HepG2 (cell line): ENCODE measurements at regions not wholly inside any gene's neighbourhood (a gene's known extent, or its start where the extent isn't known, plus 50 kb on each side); places are given as distances from the start of the nearest gene placed in this dataset.

ENCODE experiments used
- EP300 ChIP-seq, 3 experiments: sonication (generic) in 1 of 3; formaldehyde crosslinking in 1 of 3; IDR thresholded peaks; 2 replicates each; pipeline versions ENCODE4 v1.5.1 to v1.6.1; 2011 to 2020; ENCODE audit warnings: low read depth in 2 of 3, low read length in 2 of 3, borderline replicate concordance in 1 of 3, improper control_type of control experiment in 1 of 3, mild to moderate bottlenecking in 1 of 3, missing genetic modification reagents in 1 of 3, moderate library complexity in 1 of 3
- NKX3-1 ChIP-seq: sonication (generic); formaldehyde crosslinking; IDR thresholded peaks from 2 replicates; pipeline ENCODE4 v1.5.0; 2020; ENCODE audit warnings: missing genetic modification reagents
- POLR2G ChIP-seq: fragments of 200-400 bp; formaldehyde crosslinking; IDR thresholded peaks from 2 replicates; pipeline ENCODE4 v1.6.1; 2018; ENCODE audit warnings: mild to moderate bottlenecking, low read depth, low read length, moderate library complexity
- SIN3B ChIP-seq: fragments of 150-350 bp; IDR thresholded peaks from 2 replicates; pipeline ENCODE4 v1.6.1; 2014; ENCODE audit warnings: low read length
- STAT5B ChIP-seq: sonication (generic); formaldehyde crosslinking; IDR thresholded peaks from 2 replicates; pipeline ENCODE4 v1.4.0; 2020; ENCODE audit warnings: missing genetic modification reagents
- TCF12 ChIP-seq, 2 experiments: fragments of 450-650 bp in 1 of 2; sonication (generic) in 1 of 2; formaldehyde crosslinking in 1 of 2; IDR thresholded peaks; 2 replicates each; pipeline versions ENCODE4 v1.6.1 to v1.8.0; 2017 to 2022; ENCODE audit warnings: antibody characterized with exemption in 1 of 2, mild to moderate bottlenecking in 1 of 2, missing genetic modification reagents in 1 of 2, moderate library complexity in 1 of 2
- ZMYM3 ChIP-seq: sonication (generic); formaldehyde crosslinking; IDR thresholded peaks from 2 replicates; pipeline ENCODE4 v1.5.1; 2020; ENCODE audit warnings: mild to moderate bottlenecking, missing genetic modification reagents
- ZNF614 ChIP-seq: IDR thresholded peaks from 2 replicates; pipeline ENCODE4 v1.6.1; 2018; ENCODE audit warnings: missing biosample characterization, missing genetic modification reagents, inconsistent platforms, borderline replicate concordance
- ZNF768 ChIP-seq: sonication (generic); formaldehyde crosslinking; IDR thresholded peaks from 2 replicates; pipeline ENCODE4 v1.4.0; 2020; ENCODE audit warnings: missing genetic modification reagents
- TF ChIP-seq, protein P1 (sequence below): sonication (generic); formaldehyde crosslinking; IDR thresholded peaks from 2 replicates; pipeline ENCODE4 v1.5.1; 2020; ENCODE audit warnings: mild to moderate bottlenecking, missing genetic modification reagents, moderate library complexity
- TF ChIP-seq, protein P2 (sequence below): sonication (generic); formaldehyde crosslinking; conservative IDR thresholded peaks from 2 replicates; pipeline ENCODE4 v1.4.0; 2020; ENCODE audit warnings: missing genetic modification reagents
- TF ChIP-seq, protein P3 (sequence below): sonication (generic); formaldehyde crosslinking; IDR thresholded peaks from 2 replicates; pipeline ENCODE4 v1.5.0; 2020; ENCODE audit warnings: missing genetic modification reagents
- TF ChIP-seq, protein P4 (sequence below): sonication (generic); formaldehyde crosslinking; IDR thresholded peaks from 2 replicates; pipeline ENCODE4 v1.4.0; 2020; ENCODE audit warnings: missing genetic modification reagents, mild to moderate bottlenecking, borderline replicate concordance

DNA sequence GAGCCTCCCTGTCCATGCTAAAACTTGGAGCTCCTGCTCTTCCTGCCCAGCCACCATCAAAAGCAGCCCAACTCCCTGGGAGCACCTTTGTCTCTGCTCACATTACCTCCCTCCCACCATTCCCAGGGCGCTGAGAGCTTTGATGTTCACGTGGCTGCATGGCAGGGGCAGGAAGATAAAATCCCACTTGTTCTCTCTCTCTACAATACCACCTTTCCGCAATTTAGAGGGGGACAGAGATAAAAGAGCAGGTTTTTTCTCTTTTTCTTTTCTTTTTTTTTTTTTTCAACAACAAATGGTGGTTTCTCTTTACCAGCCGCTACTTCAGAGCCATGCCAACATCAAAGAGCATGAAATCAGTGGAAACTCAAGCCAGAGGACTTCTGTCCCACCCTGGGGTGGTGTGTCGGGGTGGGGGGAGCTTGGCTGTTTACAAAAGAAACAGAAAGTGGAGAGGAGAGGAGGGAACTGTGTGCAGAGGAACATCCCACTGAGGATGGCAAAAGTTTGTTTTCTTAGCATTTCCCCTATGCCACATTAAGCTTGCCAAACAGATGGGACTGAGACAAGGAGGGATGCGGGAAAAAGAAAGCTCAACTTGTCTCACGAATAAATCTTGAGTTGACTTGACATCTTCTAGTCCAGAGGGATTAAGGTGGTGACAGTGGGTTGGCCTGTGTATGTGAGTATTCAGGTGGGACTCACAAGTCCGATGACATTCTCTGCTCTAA, 103.7 kb upstream of the NUDT4 start (continued):
- TF ChIP-seq, protein P1, sequence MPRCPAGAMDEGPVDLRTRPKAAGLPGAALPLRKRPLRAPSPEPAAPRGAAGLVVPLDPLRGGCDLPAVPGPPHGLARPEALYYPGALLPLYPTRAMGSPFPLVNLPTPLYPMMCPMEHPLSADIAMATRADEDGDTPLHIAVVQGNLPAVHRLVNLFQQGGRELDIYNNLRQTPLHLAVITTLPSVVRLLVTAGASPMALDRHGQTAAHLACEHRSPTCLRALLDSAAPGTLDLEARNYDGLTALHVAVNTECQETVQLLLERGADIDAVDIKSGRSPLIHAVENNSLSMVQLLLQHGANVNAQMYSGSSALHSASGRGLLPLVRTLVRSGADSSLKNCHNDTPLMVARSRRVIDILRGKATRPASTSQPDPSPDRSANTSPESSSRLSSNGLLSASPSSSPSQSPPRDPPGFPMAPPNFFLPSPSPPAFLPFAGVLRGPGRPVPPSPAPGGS (CRISPR knock-in tag), result no peak
- TF ChIP-seq NKX3-1 (CRISPR knock-in tag) (0 out of 2 replicates have a peak, but pooled peaks have one; percentile 34), TCF12 (IDR thresholded peaks at IDR 0.05) (no peak), TCF12 (CRISPR knock-in tag; IDR thresholded peaks at IDR 0.05) (no peak), ZNF768 (CRISPR knock-in tag) (no peak), POLR2G (peak; percentile 53), ZNF614 (CRISPR knock-in tag) (peak; percentile 41; the same call in 1 of the 2 replicates), ZMYM3 (CRISPR knock-in tag) (0 out of 2 replicates have a peak, but pooled peaks have one; percentile 5), STAT5B (CRISPR knock-in tag) (no peak), SIN3B (no peak), EP300 (IDR thresholded peaks at IDR 0.05; ENCODE audit: low read depth in 2 of 2, low read length in 2 of 2) (peak in 1 of 2 experiments; percentile 66; a peak in 2 of 4 replicates), EP300 (CRISPR knock-in tag; IDR thresholded peaks at IDR 0.05; ENCODE audit: borderline replicate concordance) (peak; percentile 49; the same call in 1 of the 2 replicates)
- TF ChIP-seq, protein P2, sequence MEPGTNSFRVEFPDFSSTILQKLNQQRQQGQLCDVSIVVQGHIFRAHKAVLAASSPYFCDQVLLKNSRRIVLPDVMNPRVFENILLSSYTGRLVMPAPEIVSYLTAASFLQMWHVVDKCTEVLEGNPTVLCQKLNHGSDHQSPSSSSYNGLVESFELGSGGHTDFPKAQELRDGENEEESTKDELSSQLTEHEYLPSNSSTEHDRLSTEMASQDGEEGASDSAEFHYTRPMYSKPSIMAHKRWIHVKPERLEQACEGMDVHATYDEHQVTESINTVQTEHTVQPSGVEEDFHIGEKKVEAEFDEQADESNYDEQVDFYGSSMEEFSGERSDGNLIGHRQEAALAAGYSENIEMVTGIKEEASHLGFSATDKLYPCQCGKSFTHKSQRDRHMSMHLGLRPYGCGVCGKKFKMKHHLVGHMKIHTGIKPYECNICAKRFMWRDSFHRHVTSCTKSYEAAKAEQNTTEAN (CRISPR knock-in tag), result peak; percentile 48; the same call in 1 of the 2 replicates
- TF ChIP-seq, protein P3, sequence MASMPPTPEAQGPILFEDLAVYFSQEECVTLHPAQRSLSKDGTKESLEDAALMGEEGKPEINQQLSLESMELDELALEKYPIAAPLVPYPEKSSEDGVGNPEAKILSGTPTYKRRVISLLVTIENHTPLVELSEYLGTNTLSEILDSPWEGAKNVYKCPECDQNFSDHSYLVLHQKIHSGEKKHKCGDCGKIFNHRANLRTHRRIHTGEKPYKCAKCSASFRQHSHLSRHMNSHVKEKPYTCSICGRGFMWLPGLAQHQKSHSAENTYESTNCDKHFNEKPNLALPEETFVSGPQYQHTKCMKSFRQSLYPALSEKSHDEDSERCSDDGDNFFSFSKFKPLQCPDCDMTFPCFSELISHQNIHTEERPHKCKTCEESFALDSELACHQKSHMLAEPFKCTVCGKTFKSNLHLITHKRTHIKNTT (CRISPR knock-in tag), result no peak
- TF ChIP-seq, protein P4, sequence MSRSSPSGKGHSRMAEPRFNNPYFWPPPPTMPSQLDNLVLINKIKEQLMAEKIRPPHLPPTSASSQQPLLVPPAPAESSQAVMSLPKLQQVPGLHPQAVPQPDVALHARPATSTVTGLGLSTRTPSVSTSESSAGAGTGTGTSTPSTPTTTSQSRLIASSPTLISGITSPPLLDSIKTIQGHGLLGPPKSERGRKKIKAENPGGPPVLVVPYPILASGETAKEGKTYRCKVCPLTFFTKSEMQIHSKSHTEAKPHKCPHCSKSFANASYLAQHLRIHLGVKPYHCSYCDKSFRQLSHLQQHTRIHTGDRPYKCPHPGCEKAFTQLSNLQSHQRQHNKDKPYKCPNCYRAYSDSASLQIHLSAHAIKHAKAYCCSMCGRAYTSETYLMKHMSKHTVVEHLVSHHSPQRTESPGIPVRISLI (CRISPR knock-in tag), result peak; percentile 66; the same call in 1 of the 2 replicates
